MCF 10A (cell line): ENCODE measurements at regions not wholly inside any gene's neighbourhood (a gene's known extent, or its start where the extent isn't known, plus 50 kb on each side); places are given as distances from the start of the nearest gene placed in this dataset.

Experiments used
- BruUV-seq: library from RNA; stranded (reverse); fragments of 400-500 nt; replicated peaks from 2 replicates; lab custom pipeline; 2021; lab: Mats Ljungman, UMichigan
- CTCF ChIA-PET: fragments of 300-600 bp; sonication (Branson Sonifier 250); formaldehyde crosslinking; extraction: SDS; loops from one replicate; lab custom pipeline; 2021; ENCODE audit warnings: antibody characterized with exemption, inconsistent platforms; lab: Yijun Ruan, JAX
- POLR2A ChIA-PET: fragments of 300-600, 350-650 bp; sonication (Branson Sonifier 250); formaldehyde crosslinking; extraction: SDS; loops from one replicate; lab custom pipeline; 2020; ENCODE audit warnings: antibody characterized with exemption, inconsistent platforms; lab: Yijun Ruan, JAX
- DNase-seq: peaks from one replicate; pipeline ENCODE4 v3.0.0-alpha.2; 2018; ENCODE audit not compliant: unreplicated experiment
- H3K27ac Mint-ChIP-seq: one replicate; pipeline ENCODE4 v1.8.0; 2022; ENCODE audit warnings: mild to moderate bottlenecking, low read depth, mixed read lengths; ENCODE audit not compliant: unreplicated experiment
- H3K27me3 Mint-ChIP-seq: one replicate; pipeline ENCODE4 v1.8.0; 2022; ENCODE audit warnings: mixed read lengths; ENCODE audit not compliant: insufficient read depth, unreplicated experiment
- H3K36me3 Mint-ChIP-seq: one replicate; pipeline ENCODE4 v1.8.0; 2022; ENCODE audit warnings: mild to moderate bottlenecking, moderate library complexity, mixed read lengths; ENCODE audit not compliant: insufficient read depth, unreplicated experiment
- H3K4me1 Mint-ChIP-seq: one replicate; pipeline ENCODE4 v1.8.0; 2022; ENCODE audit warnings: mixed read lengths; ENCODE audit not compliant: insufficient read depth, unreplicated experiment
- H3K4me3 Mint-ChIP-seq: one replicate; pipeline ENCODE4 v1.8.0; 2022; ENCODE audit warnings: mild to moderate bottlenecking, moderate library complexity, mixed read lengths; ENCODE audit not compliant: unreplicated experiment
- H3K9me3 Mint-ChIP-seq: one replicate; pipeline ENCODE4 v1.8.0; 2022; ENCODE audit warnings: mixed read lengths; ENCODE audit not compliant: unreplicated experiment
- CTCF ChIP-seq: fragments of 200-600 bp; IDR thresholded peaks from one replicate; pipeline ENCODE4 v1.8.0; 2022; ENCODE audit warnings: antibody characterized with exemption, mild to moderate bottlenecking; ENCODE audit not compliant: unreplicated experiment
- intact Hi-C: fragments of 100-400 bp; cut with micrococcal nuclease; formaldehyde crosslinking; loops from 2 replicates; pipeline ENCODE4 v1.14.1; 2022

DNA sequence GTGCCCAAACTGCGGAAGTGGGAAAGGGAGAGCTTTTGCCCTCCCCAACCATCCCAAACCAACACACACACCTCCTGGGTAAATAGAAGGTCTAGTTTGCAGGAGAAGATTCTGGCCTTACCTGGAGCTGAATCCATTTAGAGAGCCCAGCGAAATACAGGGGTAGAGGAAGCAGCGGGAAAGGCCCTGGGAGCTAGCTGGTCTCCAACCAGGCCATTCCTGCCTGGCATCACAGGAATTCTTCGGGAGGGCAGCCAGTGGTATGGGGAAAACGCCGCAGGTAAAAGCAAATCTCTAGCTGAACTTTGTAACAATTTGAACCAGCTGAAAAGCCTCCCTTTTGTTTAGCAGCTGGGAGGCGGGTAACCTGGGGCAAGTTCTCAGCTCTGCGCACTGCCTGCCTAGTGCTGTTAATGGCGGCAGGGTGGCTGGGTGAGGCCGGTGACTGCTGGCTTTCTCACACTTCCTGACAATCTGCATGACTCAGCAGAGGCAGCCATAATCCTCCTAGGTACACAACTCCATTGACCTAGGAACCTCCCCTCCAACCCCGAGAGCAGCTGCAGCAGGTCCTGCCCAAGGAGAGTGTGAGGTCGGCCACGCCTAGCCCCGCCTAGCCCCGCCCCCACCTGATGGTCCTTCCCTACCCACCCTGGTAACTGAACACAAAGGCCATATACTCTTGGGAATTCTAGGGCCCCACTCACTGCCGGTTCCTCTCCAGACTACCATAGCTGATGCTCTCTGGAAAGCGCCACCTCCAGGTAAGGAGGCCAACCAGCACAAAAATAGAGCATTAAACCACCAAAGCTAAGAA lies 483.8 kb upstream of the REG3G start:
- H3K27ac Mint-ChIP-seq, result no peak overlapping the region
- intact Hi-C loops, result no loop called here

GRCh38 chr2:78546843-78547242 lies 478.7 kb upstream of the REG3G start:
- no peaks in the 10 kb centered on the region for H3K36me3 Mint-ChIP-seq
- H3K9me3 Mint-ChIP-seq, result no peaks in the 10 kb centered on the region
- no peak overlapping the region for H3K4me3 Mint-ChIP-seq
- CTCF ChIA-PET, result no interaction called here
- POLR2A ChIA-PET, result interaction anchor here (0.6 kb wide), 1 partner anchor 391 kb away, joined by 3 read pairs; no protein-coding TSS in a partner anchor
- BruUV-seq, result no TSS peak
- no peak for DNase-seq
- TF ChIP-seq CTCF, result no peak
- intact Hi-C loops, result no loop called here
- peaks cover 28% of the 10 kb centered on the region for H3K27me3 Mint-ChIP-seq
- H3K27ac Mint-ChIP-seq, result no peak overlapping the region
- H3K4me1 Mint-ChIP-seq, result no peaks in the 10 kb centered on the region

More for the DNA sequence above, 483.8 kb upstream of the REG3G start:
- Mint-ChIP-seq H3K4me3 (no peak overlapping the region), H3K27me3 (peaks cover under 1% of the 10 kb centered on the region), H3K4me1 (no peaks in the 10 kb centered on the region), H3K9me3 (peaks cover 7% of the 10 kb centered on the region), H3K36me3 (no peaks in the 10 kb centered on the region)
- CTCF ChIA-PET, result no interaction called here
- no TSS peak for BruUV-seq
- TF ChIP-seq CTCF, result no peak
- no peak for DNase-seq
- POLR2A ChIA-PET, result no interaction called here

GRCh38 chr2:78549766-78550165 lies 475.7 kb upstream of the REG3G start:
- intact Hi-C loops, result no loop called here
- no peak for TF ChIP-seq CTCF
- Mint-ChIP-seq H3K27me3 (peaks cover 28% of the 10 kb centered on the region), H3K4me1 (no peaks in the 10 kb centered on the region), H3K9me3 (no peaks in the 10 kb centered on the region), H3K4me3 (no peak overlapping the region), H3K27ac (no peak overlapping the region), H3K36me3 (no peaks in the 10 kb centered on the region)
- DNase-seq, result no peak
- no TSS peak for BruUV-seq
- POLR2A ChIA-PET, result no interaction called here
- CTCF ChIA-PET, result no interaction called here

- Mint-ChIP-seq H3K27ac (no peak overlapping the region), H3K4me1 (no peaks in the 10 kb centered on the region), H3K36me3 (no peaks in the 10 kb centered on the region)
These were observed 471.4 kb upstream of the REG3G start for GRCh38 chr2:78553866-78554647.

More at GRCh38 chr2:78553866-78554647, 471.4 kb upstream of the REG3G start:
- no peak for DNase-seq
- H3K27me3 Mint-ChIP-seq, result peaks cover 4% of the 10 kb centered on the region
- POLR2A ChIA-PET, result no interaction called here
- no TSS peak for BruUV-seq
- CTCF ChIA-PET, result no interaction called here
- TF ChIP-seq CTCF, result no peak
- intact Hi-C loops, result no loop called here
- H3K4me3 Mint-ChIP-seq, result no peak overlapping the region
- peaks cover 7% of the 10 kb centered on the region for H3K9me3 Mint-ChIP-seq
